Right lobe of liver (tissue), 4 donors: ENCODE measurements at regions not wholly inside any gene's neighbourhood (a gene's known extent, or its start where the extent isn't known, plus 50 kb on each side); places are given as distances from the start of the nearest gene placed in this dataset.

Experiments
- POLR2A ChIP-seq: fragments of 450-650 bp; IDR thresholded peaks from one replicate; pipeline ENCODE4 v1.6.1; 2017; ENCODE audit warnings: antibody characterized with exemption, mild to moderate bottlenecking
- TF ChIP-seq, protein P1 (sequence below), 4 donors: fragments of 200-600 bp in 3 of 4; fragments of 450-650 bp in 1 of 4; IDR thresholded peaks; one replicate each; pipeline versions ENCODE4 v1.5.1 to v1.8.0; 2016 to 2022; ENCODE audit warnings: antibody characterized with exemption in 4 of 4, mild to moderate bottlenecking in 2 of 4
- donor health status: DM: no; HTN: no; CAD: no.
- donor health status: DM: no; HTN: no; CAD: no.
- donor health status: DM: no; HTN: yes; CAD: no.

- TF ChIP-seq POLR2A, result no peak
- TF ChIP-seq, protein P1, sequence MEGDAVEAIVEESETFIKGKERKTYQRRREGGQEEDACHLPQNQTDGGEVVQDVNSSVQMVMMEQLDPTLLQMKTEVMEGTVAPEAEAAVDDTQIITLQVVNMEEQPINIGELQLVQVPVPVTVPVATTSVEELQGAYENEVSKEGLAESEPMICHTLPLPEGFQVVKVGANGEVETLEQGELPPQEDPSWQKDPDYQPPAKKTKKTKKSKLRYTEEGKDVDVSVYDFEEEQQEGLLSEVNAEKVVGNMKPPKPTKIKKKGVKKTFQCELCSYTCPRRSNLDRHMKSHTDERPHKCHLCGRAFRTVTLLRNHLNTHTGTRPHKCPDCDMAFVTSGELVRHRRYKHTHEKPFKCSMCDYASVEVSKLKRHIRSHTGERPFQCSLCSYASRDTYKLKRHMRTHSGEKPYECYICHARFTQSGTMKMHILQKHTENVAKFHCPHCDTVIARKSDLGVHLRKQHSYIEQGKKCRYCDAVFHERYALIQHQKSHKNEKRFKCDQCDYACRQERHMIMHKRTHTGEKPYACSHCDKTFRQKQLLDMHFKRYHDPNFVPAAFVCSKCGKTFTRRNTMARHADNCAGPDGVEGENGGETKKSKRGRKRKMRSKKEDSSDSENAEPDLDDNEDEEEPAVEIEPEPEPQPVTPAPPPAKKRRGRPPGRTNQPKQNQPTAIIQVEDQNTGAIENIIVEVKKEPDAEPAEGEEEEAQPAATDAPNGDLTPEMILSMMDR (IDR thresholded peaks at IDR 0.05), result no peak
These were observed 333.3 kb upstream of the KYNU start for GRCh38 chr2:142544173-142544572.
